RWPE2 (cell line): ENCODE measurements at regions not wholly inside any gene's neighbourhood (a gene's known extent, or its start where the extent isn't known, plus 50 kb on each side); places are given as distances from the start of the nearest gene placed in this dataset.

Source experiments
- ATAC-seq: fragments of 200-7000 bp; cut with Tn5 transposase; 3 replicates; pipeline ENCODE4 v1.9.1; 2021; ENCODE audit warnings: low read depth
- DNase-seq: peaks from one replicate; pipeline ENCODE4 v3.0.0-alpha.2; 2020; ENCODE audit warnings: low spot score
- H3K27ac ChIP-seq: fragments of 450-650 bp; 2 replicates; pipeline ENCODE4 v1.5.1; 2017; ENCODE audit warnings: mild to moderate bottlenecking; ENCODE audit not compliant: poor library complexity, severe bottlenecking
- H3K27me3 ChIP-seq: fragments of 250-450 bp; sonication (Bioruptor Pico); 2 replicates; pipeline ENCODE4 v1.5.1; 2021; ENCODE audit warnings: mild to moderate bottlenecking, moderate library complexity; ENCODE audit not compliant: insufficient read depth, poor library complexity, severe bottlenecking
- H3K36me3 ChIP-seq: fragments of 250-450 bp; sonication (Bioruptor Pico); 2 replicates; pipeline ENCODE4 v1.5.1; 2020; ENCODE audit warnings: low read depth, mild to moderate bottlenecking, moderate library complexity
- H3K4me1 ChIP-seq: fragments of 250-450 bp; sonication (Bioruptor Pico); 2 replicates; pipeline ENCODE4 v1.5.1; 2021; ENCODE audit warnings: mild to moderate bottlenecking, moderate library complexity; ENCODE audit not compliant: insufficient read depth, poor library complexity, severe bottlenecking
- H3K4me3 ChIP-seq: fragments of 250-450 bp; sonication (Bioruptor Pico); 2 replicates; pipeline ENCODE4 v1.5.1; 2021; ENCODE audit warnings: mild to moderate bottlenecking, moderate library complexity; ENCODE audit not compliant: severe bottlenecking
- H3K9me3 ChIP-seq: fragments of 250-450 bp; sonication (Bioruptor Pico); 2 replicates; pipeline ENCODE4 v1.5.1; 2021; ENCODE audit warnings: mild to moderate bottlenecking, moderate library complexity; ENCODE audit not compliant: severe bottlenecking
- CTCF ChIP-seq: fragments of 450-650 bp; IDR thresholded peaks from one replicate; pipeline ENCODE4 v1.5.1; 2017; ENCODE audit warnings: mild to moderate bottlenecking, moderate library complexity; ENCODE audit not compliant: poor library complexity, severe bottlenecking

- DNase-seq (no peak), ATAC-seq (no peak)
- Histone ChIP-seq H3K4me3 (no peak overlapping the region), H3K27me3 (no peaks in the 10 kb centered on the region), H3K27ac (no peak overlapping the region), H3K9me3 (no peaks in the 10 kb centered on the region), H3K4me1 (peaks cover 13% of the 10 kb centered on the region), H3K36me3 (no peaks in the 10 kb centered on the region)
- no peak for TF ChIP-seq CTCF
Observed at GRCh38 chr11:34567733-34568132, 53.2 kb upstream of the EHF start.

GRCh38 chr11:34570584-34570983, 50.3 kb upstream of the EHF start:
- no peak overlapping the region for H3K4me3 ChIP-seq
- TF ChIP-seq CTCF, result no peak
- H3K9me3 ChIP-seq, result no peaks in the 10 kb centered on the region
- ATAC-seq (peak; percentile 75), DNase-seq (no peak)
- H3K4me1 ChIP-seq, result no peaks in the 10 kb centered on the region
- H3K27me3 ChIP-seq, result no peaks in the 10 kb centered on the region
- H3K36me3 ChIP-seq, result no peaks in the 10 kb centered on the region
- no peak overlapping the region for H3K27ac ChIP-seq
